ENCODE measurements at regions not wholly inside any gene's neighbourhood (a gene's known extent, or its start where the extent isn't known, plus 50 kb on each side); places are given as distances from the start of the nearest gene placed in this dataset.

DNA sequence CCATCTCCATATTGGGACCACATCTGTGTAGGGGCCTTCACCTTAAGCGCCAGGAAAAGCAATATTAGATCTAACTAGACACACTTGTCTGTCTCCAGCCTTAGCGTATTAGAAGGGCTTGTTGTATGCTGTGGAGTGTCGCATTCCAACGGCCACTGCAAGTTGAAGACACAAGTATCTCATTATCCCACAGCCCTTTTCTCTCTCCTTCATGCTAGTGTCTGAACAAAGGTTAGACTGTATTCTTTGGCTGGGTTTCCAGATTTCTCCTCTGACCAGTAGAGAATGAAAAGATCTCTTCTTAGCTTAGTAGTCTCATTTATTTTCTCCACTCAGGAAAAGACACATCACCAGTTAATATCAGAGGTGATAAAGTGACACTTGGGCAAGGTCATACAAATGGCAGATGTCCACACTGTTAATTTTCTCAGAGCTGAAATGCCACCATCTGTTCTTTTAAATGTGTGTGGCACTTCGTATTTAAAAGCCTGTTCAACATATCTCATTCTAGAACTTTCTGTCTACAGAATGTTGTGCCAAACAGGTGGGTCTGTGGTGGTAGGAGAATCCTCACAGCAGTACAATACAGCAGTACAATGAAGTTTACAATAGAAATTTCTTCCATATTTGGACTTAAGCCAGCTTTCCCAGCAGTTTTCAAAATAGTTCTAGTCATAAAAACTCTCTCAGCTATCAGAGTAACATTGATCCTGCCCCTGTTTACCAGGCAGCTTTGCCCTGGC is 94.0 kb upstream of the ITGA6 start:
- intact Hi-C loops (cut with DNase I; ENCODE audit: low total_unique reads): no loop called here
- TF ChIP-seq POLR2AphosphoS5 (IDR thresholded peaks at IDR 0.05) (no peak), POLR2A (IDR thresholded peaks at IDR 0.05) (no peak)
- TF ChIP-seq, protein P1, sequence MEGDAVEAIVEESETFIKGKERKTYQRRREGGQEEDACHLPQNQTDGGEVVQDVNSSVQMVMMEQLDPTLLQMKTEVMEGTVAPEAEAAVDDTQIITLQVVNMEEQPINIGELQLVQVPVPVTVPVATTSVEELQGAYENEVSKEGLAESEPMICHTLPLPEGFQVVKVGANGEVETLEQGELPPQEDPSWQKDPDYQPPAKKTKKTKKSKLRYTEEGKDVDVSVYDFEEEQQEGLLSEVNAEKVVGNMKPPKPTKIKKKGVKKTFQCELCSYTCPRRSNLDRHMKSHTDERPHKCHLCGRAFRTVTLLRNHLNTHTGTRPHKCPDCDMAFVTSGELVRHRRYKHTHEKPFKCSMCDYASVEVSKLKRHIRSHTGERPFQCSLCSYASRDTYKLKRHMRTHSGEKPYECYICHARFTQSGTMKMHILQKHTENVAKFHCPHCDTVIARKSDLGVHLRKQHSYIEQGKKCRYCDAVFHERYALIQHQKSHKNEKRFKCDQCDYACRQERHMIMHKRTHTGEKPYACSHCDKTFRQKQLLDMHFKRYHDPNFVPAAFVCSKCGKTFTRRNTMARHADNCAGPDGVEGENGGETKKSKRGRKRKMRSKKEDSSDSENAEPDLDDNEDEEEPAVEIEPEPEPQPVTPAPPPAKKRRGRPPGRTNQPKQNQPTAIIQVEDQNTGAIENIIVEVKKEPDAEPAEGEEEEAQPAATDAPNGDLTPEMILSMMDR (IDR thresholded peaks at IDR 0.05 in 8 of 11, conservative IDR thresholded peaks at IDR 0.05 in 3 of 11): no peak
- H3K4me1 ChIP-seq: peaks cover 0 to 14% (median 2%) of the 10 kb centered on the region in 6 donors
- no peaks in the 10 kb centered on the region for H3K36me3 ChIP-seq
- no peaks in the 10 kb centered on the region for H3K9me3 ChIP-seq
- H3K4me3 ChIP-seq: no peak overlapping the region
- H3K27ac ChIP-seq: no peak overlapping the region
- DNase-seq: no peak
- WGBS, 5 donors: 73 to 86% (median 82%) methylated on average over 5 of the region's 5 CpGs
- no peaks in the 10 kb centered on the region for H3K27me3 ChIP-seq (replicated peaks in 1 of 7)

DNA sequence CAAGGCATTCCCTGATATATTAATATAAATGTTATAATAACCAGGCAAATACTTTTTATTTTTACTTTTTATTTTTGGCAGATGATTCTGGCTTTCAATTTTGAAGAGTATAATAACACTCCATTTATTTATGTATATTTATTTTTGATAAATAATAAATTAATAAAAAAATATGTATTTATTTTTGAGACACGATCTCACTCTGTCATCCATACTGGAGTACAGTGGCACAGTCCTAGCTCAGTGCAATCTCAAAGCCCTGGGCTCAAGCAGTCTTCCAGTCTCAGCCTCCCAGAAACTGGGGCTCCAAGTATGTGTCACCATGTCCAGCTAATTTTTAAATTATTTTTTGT is 93.4 kb upstream of the ITGA6 start:
- Histone ChIP-seq H3K9me3 (no peaks in the 10 kb centered on the region), H3K36me3 (no peaks in the 10 kb centered on the region), H3K27me3 (replicated peaks in 1 of 7) (no peaks in the 10 kb centered on the region), H3K4me1 (peaks cover 0 to 14% (median 2%) of the 10 kb centered on the region in 6 donors), H3K4me3 (no peak overlapping the region), H3K27ac (no peak overlapping the region)
- no peak for DNase-seq
- TF ChIP-seq POLR2A (IDR thresholded peaks at IDR 0.05): no peak
- no peak for TF ChIP-seq POLR2AphosphoS5 (IDR thresholded peaks at IDR 0.05)
- TF ChIP-seq, protein P1 (IDR thresholded peaks at IDR 0.05 in 8 of 11, conservative IDR thresholded peaks at IDR 0.05 in 3 of 11): no peak
- WGBS, 5 donors: 90 to 97% (median 95%) methylated on average over 1 of the region's 1 CpG
- intact Hi-C loops (cut with DNase I; ENCODE audit: low total_unique reads): no loop called here

DNA sequence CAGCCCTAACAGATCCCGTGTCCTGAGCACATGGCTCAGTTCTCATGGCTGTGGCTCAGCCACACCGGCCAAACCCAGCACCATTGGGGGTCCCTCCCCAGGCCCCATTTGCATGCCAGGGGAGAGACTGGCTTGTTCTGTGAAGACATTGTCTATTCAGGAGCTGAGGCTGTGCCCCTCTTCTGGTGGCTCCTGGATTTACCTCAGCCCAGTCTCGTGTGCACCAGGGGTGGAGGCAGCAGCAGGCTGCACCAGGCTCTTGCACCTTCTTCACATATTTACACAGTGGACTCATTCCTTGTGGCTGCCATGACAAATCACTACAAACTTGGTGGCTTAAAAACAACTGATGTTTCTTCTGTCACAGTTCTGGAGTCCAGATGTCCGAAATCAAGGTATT is 92.4 kb upstream of the ITGA6 start:
- H3K4me3 ChIP-seq: no peak overlapping the region
- no peak overlapping the region for H3K27ac ChIP-seq
- DNase-seq: no peak
- TF ChIP-seq, protein P1 (IDR thresholded peaks at IDR 0.05 in 8 of 11, conservative IDR thresholded peaks at IDR 0.05 in 3 of 11): no peak
- TF ChIP-seq POLR2A (IDR thresholded peaks at IDR 0.05): no peak
- no peak for TF ChIP-seq POLR2AphosphoS5 (IDR thresholded peaks at IDR 0.05)
- H3K4me1 ChIP-seq: peaks cover 0 to 15% (median 10%) of the 10 kb centered on the region in 6 donors
- intact Hi-C loops (cut with DNase I; ENCODE audit: low total_unique reads): no loop called here
- H3K36me3 ChIP-seq: no peaks in the 10 kb centered on the region
- H3K9me3 ChIP-seq: no peaks in the 10 kb centered on the region
- 87 to 94% (median 92%) methylated on average over 4 of the region's 4 CpGs for WGBS, 5 donors
- H3K27me3 ChIP-seq (replicated peaks in 1 of 7): no peaks in the 10 kb centered on the region

DNA sequence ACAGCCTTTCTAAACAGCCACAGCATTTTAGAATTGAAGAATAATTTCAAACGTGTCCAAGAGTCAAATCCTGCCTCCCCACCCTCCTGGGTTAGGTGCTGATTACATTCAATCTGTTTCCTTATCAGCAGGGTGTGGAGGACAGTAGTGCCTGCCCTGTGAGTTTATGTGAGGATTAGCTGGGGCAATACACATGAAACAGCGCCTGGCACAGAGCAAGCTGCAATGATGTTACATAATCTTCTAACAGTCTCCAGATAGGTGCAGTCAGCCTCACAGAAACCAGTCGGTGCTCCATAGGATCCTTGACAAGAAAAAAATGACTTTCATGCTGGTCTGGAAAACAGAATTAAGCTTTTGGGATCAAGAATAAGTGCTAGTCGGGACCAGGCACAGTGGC is 91.7 kb upstream of the ITGA6 start:
- intact Hi-C loops (cut with DNase I; ENCODE audit: low total_unique reads): no loop called here
- 31 to 55% (median 48%) methylated on average over 4 of the region's 4 CpGs for WGBS, 5 donors

More for the DNA sequence above, 91.7 kb upstream of the ITGA6 start:
- no peak overlapping the region for H3K4me3 ChIP-seq
- H3K4me1 ChIP-seq: peaks cover 0 to 16% (median 13%) of the 10 kb centered on the region in 6 donors
- no peaks in the 10 kb centered on the region for H3K9me3 ChIP-seq
- H3K36me3 ChIP-seq: no peaks in the 10 kb centered on the region
- no peak for DNase-seq
- no peak overlapping the region for H3K27ac ChIP-seq
- no peaks in the 10 kb centered on the region for H3K27me3 ChIP-seq (replicated peaks in 1 of 7)
- TF ChIP-seq POLR2A (IDR thresholded peaks at IDR 0.05): no peak
- TF ChIP-seq, protein P1 (IDR thresholded peaks at IDR 0.05 in 8 of 11, conservative IDR thresholded peaks at IDR 0.05 in 3 of 11): no peak
- no peak for TF ChIP-seq POLR2AphosphoS5 (IDR thresholded peaks at IDR 0.05)

Measured in spleen (tissue), 11 donors.